ENCODE measurements at regions not wholly inside any gene's neighbourhood (a gene's known extent, or its start where the extent isn't known, plus 50 kb on each side); places are given as distances from the start of the nearest gene placed in this dataset.
"Not testable (repeated sequence)": the region's sequence is repeated elsewhere in the genome, so short reads cannot be mapped to it uniquely, and the experiment has no call there.

- WGBS, 3 donors = 54 to 63% (median 56%) methylated on average over 6 of the region's 6 CpGs
- H3K27ac ChIP-seq (ENCODE audit: low read depth, low read length) = not testable (repeated sequence)
Measured at GRCh38 chr16:29255957-29256356, 150.6 kb downstream of the NPIPB11 start.

GRCh38 chr16:29255496-29255796 lies 151.1 kb downstream of the NPIPB11 start:
- WGBS, 3 donors = 69 to 75% (median 71%) methylated on average over 5 to 13 of the region's 13 CpGs
- not testable (repeated sequence) for H3K27ac ChIP-seq (ENCODE audit: low read depth, low read length)

DNA sequence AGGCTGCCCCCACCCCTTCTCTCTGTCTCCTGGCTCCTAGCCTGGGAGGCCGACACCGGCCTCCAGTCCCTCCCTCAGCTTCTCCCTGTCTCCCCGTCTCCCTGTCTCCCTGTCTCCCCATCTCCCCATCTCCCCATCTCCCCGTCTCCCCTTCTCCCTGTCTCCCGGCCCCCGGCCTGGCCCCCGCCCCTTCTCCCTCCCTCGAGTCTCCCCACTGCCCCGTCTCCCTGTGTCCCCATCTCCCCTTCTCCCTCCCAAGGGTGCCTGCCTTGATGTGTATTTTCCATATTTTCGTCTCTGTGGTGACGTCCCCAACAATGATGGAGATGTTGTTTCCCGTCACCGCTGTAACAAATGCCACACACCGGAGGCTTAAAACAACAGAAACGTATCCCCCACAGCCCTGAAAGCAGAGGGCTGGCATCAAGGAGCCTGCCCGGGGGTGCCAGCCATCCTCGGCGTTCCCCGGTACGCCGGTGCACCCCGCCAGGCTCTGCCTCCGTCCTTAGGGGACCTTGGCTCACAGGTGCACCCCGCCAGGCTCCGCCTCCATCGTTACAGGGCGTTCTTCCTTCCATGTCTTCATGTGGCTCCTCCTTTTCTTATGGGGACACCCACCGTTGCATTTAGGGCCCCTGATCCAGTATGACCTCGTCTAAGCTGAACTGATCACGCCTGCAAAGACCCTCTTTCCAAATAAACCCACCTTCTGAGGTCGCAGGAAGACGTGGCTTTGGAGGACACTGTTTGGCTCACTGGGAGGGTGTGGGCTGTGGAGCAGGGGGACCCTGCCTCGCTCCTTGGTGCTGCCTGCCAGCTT lies 151.6 kb downstream of the NPIPB11 start:
- H3K27ac ChIP-seq (ENCODE audit: low read depth, low read length) = no peak overlapping the region
- 80 to 89% (median 87%) methylated on average over 29 to 32 of the region's 33 CpGs for WGBS, 3 donors

DNA sequence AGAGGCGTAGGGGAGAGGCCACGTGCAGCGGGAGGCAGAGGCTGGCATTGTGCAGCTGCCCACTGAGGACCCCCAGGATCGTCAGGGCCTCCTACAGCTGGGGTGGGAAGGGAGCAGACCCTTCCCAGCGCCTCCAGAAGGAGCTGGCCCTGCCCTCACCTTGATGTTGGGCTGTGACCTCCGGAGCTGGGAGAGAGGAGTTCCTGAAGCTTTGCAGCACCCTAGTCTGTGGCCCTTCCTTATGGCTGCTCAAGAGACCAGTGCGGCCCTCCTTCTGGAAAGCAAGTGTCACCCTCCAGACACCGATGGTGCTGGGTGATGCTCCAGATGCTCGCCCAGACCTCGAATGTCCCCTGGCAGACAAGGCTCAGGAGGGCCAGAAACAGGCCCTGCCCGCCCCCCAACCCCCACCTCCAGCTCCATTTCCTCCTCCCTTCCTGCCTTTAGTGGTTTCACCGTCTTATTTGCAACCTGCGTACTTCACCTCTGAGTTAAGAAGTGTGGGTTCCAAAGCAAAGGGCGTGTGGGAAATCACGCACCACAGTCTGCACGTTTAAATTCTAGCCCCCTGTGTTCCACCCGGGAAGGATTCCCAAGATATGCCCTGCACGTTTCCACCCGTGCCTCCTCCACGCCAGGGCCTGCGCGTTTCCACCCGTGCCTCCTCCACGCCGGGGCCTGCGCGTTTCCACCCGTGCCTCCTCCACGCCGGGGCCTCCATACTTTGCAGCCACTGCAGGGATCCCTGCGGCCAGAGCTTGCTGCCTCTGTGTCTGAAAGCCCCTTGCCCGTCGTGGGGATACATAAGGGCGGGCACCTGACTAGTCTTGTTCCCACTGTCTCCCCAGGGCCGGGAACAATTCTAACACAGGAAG lies 152.6 kb downstream of the NPIPB11 start:
- WGBS, 3 donors = 76 to 90% (median 84%) methylated on average over 34 to 35 of the region's 35 CpGs
- not testable (repeated sequence) for H3K27ac ChIP-seq (ENCODE audit: low read depth, low read length)

GRCh38 chr16:29253066-29253590 lies 153.4 kb downstream of the NPIPB11 start:
- not testable (repeated sequence) for H3K27ac ChIP-seq (ENCODE audit: low read depth, low read length)
- 79 to 92% (median 88%) methylated on average over 7 of the region's 7 CpGs for WGBS, 3 donors

DNA sequence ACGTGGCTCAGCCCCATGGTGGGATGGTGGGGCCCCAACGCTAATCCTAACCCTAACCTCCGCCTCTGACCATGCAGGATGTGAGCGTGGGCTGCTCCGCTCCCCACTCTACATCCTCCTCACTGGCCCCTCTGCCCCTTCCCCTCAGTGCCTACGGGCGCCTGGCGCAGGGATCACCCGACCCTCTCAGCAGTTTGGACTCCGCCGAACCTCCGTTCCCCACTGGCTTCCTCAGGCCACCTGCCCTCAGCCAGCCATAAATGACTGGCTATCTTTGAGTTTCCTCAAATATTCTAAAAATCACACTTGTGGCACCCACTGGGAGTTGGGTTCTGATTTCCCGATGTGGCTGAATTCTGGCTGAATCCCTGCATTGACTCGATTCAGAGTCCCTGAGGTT lies 154.2 kb downstream of the NPIPB11 start:
- not testable (repeated sequence) for H3K27ac ChIP-seq (ENCODE audit: low read depth, low read length)
- 96 to 98% (median 97%) methylated on average over 12 to 14 of the region's 14 CpGs for WGBS, 3 donors

DNA sequence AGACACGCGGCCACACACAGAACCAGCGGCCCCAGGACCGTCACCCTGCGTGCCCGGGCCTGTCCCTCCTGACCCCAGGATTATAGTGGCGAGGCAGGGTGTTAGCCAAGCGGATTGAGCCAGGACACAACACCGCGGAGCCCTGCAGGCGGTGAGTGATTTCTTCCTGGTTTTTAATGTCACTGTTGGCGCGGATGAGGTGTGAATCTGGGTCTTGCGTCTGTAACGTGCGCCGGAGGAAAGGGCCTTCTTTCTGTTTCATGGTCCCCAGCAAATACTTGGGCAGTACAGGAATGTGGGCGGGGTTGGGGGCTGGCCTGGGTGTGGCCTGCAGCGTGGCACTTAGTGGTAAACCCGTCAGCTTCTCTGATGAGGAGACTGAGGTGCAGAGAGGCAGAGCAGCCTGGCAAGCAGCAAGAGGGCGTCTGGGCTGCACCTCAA lies 154.9 kb downstream of the NPIPB11 start:
- not testable (repeated sequence) for H3K27ac ChIP-seq (ENCODE audit: low read depth, low read length)
- WGBS, 3 donors = 54 to 92% (median 77%) methylated on average over 20 to 21 of the region's 21 CpGs

DNA sequence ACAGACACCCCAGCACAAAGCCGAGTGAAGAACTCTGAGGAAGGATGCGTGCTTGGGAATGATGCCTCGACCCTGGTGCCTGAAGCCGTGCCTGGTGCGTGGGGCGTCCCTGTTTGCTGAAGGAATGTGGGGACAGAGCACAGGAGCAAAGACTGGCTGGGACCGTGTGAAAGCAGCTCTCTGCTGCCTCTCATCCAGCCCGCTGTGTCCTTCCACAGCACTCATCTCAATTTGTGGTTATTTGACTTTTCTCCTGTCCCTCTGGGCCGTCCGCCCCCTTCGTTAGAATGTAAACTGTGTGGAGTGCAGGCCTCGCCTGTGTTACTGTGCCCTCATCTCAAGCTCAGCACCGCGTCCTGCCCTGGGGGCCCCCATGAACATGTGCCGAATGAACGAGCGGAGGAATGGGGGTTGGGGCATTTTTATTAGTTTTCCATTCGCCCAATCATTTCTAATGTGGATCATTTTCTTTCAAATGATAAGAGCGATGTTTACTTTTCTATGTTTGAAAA lies 155.5 kb downstream of the NPIPB11 start:
- WGBS, 3 donors = 49 to 94% (median 87%) methylated on average over 13 to 15 of the region's 19 CpGs
- H3K27ac ChIP-seq (ENCODE audit: low read depth, low read length) = not testable (repeated sequence)

DNA sequence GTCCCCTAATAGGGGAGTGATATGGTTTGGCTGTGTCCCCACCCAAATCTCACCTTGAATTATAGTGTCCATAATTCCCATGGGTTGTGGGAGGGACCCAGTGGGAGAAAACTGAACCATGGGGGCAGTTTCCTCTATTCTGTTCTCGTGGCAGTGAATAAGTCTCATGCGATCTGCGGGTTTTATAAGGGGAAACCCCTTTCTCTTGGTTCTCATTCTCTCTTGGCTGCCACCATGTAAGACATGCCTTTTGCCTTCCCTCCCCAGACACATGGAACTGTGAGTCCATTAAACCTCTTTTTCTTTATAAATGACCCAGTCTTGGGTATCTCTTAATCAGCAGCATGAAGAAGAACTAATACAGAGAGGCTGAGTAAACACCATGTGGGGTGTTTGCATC lies 156.0 kb downstream of the NPIPB11 start:
- H3K27ac ChIP-seq (ENCODE audit: low read depth, low read length) = not testable (repeated sequence)
- WGBS, 3 donors = 86 to 95% (median 93%) methylated on average over 3 of the region's 3 CpGs

DNA sequence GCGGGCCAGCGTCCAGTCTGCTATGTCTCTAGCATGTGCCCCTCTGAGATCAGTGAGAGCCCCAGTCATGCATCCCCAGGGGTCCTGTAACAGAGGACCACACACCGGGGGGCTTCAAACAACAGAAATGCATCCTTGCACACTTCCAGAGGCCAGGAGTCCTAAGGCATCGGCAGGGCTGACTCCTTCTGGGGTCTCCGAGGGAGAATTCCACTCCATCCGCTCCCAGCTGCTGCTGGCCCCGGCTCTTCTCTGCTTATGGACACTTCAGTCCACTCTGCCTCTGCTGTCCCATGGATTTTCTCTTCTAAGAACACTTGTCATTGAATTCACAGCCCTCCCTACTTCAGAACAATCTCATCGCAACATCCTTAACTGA lies 157.6 kb downstream of the NPIPB11 start:
- not testable (repeated sequence) for H3K27ac ChIP-seq (ENCODE audit: low read depth, low read length)
- WGBS, 3 donors = 62 to 83% (median 74%) methylated on average over 8 of the region's 8 CpGs

DNA sequence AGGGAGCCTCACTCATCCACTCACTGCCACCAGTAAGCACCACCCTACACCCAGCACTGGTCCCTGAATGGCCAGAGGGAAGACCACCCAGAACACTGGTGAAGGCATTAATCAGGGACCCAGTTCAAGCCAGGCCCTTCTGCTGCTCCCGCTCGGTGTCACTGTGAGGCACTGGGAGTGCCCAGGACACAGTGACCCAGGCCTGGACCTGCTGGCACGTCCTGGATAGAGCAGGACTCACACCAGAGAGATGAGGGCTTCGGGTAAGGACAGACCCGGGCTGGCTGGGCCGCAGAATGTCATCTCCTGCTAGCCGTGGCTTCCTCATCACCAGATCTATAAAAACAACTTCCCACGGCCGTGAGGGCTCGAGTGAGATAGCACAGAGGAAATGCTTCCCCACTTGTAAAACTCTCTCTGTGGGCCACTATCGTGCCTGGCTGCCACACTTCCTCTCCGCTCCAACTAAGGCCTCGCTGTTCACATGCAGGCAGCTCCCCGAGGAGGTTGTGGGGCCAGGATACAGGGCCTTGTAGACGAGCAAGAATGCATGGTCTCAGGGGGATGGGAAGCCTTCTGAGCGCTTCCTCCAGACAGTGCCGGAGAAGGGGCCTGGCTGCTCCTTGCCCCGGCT lies 158.1 kb downstream of the NPIPB11 start:
- H3K27ac ChIP-seq (ENCODE audit: low read depth, low read length) = not testable (repeated sequence)
- WGBS, 3 donors = 26 to 76% (median 49%) methylated on average over 16 to 18 of the region's 18 CpGs

DNA sequence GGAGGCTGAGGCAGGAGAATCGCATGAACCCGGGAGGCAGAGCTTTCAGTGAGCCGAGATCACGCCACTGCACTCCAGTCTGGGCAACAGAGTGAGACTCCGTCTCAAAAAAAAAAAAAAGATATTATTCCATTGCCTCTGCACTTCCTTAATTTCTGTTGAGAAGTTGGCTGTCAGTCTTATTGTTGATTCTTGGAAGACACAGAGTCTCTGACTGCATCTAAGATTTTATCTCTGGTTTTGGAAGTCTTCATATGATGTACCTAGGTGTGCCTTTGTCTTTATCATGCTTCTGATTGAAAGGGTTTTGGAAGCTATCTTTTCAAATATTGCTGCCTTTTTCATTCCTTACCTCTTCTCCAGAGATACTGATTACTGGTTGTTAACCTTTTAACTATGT lies 160.4 kb downstream of the NPIPB11 start:
- H3K27ac ChIP-seq (ENCODE audit: low read depth, low read length) = not testable (repeated sequence)
- WGBS, 3 donors = 78 to 100% (median 100%) methylated on average over 1 to 5 of the region's 5 CpGs

DNA sequence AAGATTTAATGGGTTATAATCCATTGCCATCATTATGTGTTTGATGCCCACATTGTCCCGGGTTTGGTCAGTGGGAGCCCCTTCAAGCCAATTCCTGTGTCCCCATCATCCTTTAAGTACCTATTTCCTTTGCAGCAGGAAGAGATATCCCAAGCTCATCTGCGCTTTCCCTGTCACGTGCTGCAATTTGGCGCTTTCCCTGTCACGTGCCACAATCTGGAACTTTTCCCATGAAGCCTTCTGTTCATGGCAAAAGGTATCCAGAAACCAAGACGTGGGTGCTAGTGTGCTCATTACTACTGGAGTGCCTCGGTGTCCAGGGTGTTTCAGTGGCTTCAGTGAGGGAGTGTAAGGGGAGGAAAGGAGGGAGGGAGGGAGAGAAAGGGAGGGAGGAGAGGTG lies 168.5 kb downstream of the NPIPB11 start:
- WGBS, 3 donors = 58 to 68% (median 65%) methylated on average over 7 of the region's 7 CpGs
- no peak overlapping the region for H3K27ac ChIP-seq (ENCODE audit: low read depth, low read length)

DNA sequence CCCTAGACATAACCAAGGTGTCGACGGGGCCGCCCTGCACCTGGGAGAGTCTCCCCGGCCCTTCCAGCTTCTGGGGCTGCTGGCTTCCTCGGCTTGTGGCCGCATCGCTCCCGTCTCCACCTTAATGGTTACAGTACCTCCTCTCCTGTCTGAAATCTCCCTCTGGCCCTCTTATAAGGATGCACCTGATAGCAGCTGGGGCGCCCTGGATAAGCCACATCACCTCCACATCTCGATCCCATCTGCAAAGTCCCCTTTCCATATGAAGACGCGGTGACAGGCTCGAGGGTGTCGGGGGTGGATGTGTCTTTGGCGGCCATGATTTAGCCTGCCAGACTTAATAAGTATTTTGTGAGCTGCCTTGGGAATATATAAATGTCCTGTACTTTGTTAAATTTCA lies 169.0 kb downstream of the NPIPB11 start:
- H3K27ac ChIP-seq (ENCODE audit: low read depth, low read length) = not testable (repeated sequence)
- WGBS, 3 donors = 93 to 98% (median 98%) methylated on average over 15 of the region's 15 CpGs

GRCh38 chr16:29237023-29237422 lies 169.5 kb downstream of the NPIPB11 start:
- 88 to 96% (median 94%) methylated on average over 19 to 22 of the region's 30 CpGs for WGBS, 3 donors
- not testable (repeated sequence) for H3K27ac ChIP-seq (ENCODE audit: low read depth, low read length)

DNA sequence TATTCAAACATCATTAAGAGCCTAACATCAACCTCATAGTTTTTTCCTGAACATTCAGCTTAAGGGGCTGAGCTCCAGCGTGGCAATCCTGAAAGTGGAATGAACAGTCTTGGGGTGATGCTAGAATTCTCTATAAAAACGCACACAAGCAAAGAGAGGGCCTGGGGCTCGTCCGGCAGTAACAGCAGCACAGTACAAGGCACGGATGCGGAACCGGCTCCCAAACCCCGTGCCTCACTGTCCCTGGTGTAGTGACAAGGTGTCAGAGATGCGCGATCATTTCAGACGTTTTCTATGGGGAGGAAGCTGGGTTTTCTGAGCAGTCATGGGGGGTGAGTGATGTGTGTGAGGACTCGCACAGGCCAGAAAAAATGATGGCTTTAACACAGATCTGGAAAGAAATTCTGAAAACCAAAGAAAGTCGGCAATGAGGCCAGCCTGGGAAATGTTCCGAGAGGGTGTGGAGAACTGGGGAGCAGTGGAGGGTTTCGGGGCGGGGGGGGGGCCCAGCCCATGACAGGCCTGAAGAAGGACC lies 170.6 kb downstream of the NPIPB11 start:
- WGBS, 3 donors = 87 to 94% (median 93%) methylated on average over 16 of the region's 16 CpGs
- H3K27ac ChIP-seq (ENCODE audit: low read depth, low read length) = not testable (repeated sequence)

- H3K27ac ChIP-seq (ENCODE audit: low read depth, low read length) = not testable (repeated sequence)
- 85 to 93% (median 85%) methylated on average over 21 of the region's 21 CpGs for WGBS, 3 donors
Measured at GRCh38 chr16:29234536-29235275, 171.8 kb downstream of the NPIPB11 start.
